KMS-11 (cell line): ENCODE measurements at regions not wholly inside any gene's neighbourhood (a gene's known extent, or its start where the extent isn't known, plus 50 kb on each side); places are given as distances from the start of the nearest gene placed in this dataset.

Experiments
- H2AFZ ChIP-seq: fragments of 200-600 bp; sonication (generic); 2 replicates; pipeline ENCODE4 v1.6.1; 2016; ENCODE audit warnings: antibody characterized with exemption, mixed run types, low read depth
- H3K27ac ChIP-seq: fragments of 200-600 bp; sonication (generic); 2 replicates; pipeline ENCODE4 v1.6.1; 2016; ENCODE audit warnings: mild to moderate bottlenecking, mixed run types
- H3K27me3 ChIP-seq: fragments of 200-600 bp; sonication (generic); 2 replicates; pipeline ENCODE4 v1.6.1; 2017; ENCODE audit warnings: mild to moderate bottlenecking, low read depth, mixed run types, moderate library complexity; ENCODE audit not compliant: insufficient read depth
- H3K36me3 ChIP-seq: fragments of 200-600 bp; sonication (generic); 2 replicates; pipeline ENCODE4 v1.6.1; 2017; ENCODE audit warnings: mild to moderate bottlenecking, mixed run types; ENCODE audit not compliant: insufficient read depth
- H3K4me1 ChIP-seq: fragments of 200-600 bp; sonication (generic); 2 replicates; pipeline ENCODE4 v1.6.1; 2016; ENCODE audit warnings: mild to moderate bottlenecking, low read depth, mixed run types; ENCODE audit not compliant: poor library complexity, severe bottlenecking
- H3K4me2 ChIP-seq: fragments of 200-600 bp; sonication (generic); 2 replicates; pipeline ENCODE4 v1.7.0; 2016; ENCODE audit warnings: mild to moderate bottlenecking, mixed run types
- H3K4me3 ChIP-seq: fragments of 200-600 bp; sonication (generic); IDR thresholded peaks from 2 replicates; pipeline ENCODE4 v1.6.1; 2017; ENCODE audit warnings: low read depth, low read length, mixed read lengths; ENCODE audit not compliant: insufficient read depth
- H3K79me2 ChIP-seq: fragments of 200-600 bp; sonication (generic); 2 replicates; pipeline ENCODE4 v1.6.1; 2016; ENCODE audit warnings: low read depth, mixed run types; ENCODE audit not compliant: insufficient read depth
- H3K9ac ChIP-seq: fragments of 200-600 bp; sonication (generic); 2 replicates; pipeline ENCODE4 v1.6.1; 2016; ENCODE audit warnings: mild to moderate bottlenecking, mixed run types
- H4K20me1 ChIP-seq: fragments of 200-600 bp; sonication (generic); 2 replicates; pipeline ENCODE4 v1.6.1; 2016; ENCODE audit warnings: mild to moderate bottlenecking, mixed run types; ENCODE audit not compliant: insufficient read depth
- CTCF ChIP-seq: fragments of 200-600 bp; sonication (generic); conservative IDR thresholded peaks from 2 replicates; pipeline ENCODE4 v1.6.1; 2017; ENCODE audit warnings: low read depth, mild to moderate bottlenecking, antibody characterized with exemption, low read length, moderate library complexity, mixed read lengths

- H3K4me2 ChIP-seq = no peak overlapping the region
- no peak for TF ChIP-seq CTCF
- H3K79me2 ChIP-seq = no peaks in the 10 kb centered on the region
- H2AFZ ChIP-seq = no peak overlapping the region
- no peak overlapping the region for H3K4me3 ChIP-seq
- no peaks in the 10 kb centered on the region for H3K4me1 ChIP-seq
- H4K20me1 ChIP-seq = no peaks in the 10 kb centered on the region
- no peaks in the 10 kb centered on the region for H3K36me3 ChIP-seq
- H3K9ac ChIP-seq = no peak overlapping the region
- no peak overlapping the region for H3K27ac ChIP-seq
- H3K27me3 ChIP-seq = no peaks in the 10 kb centered on the region
Measured at GRCh38 chr7:115493381-115493780, 537.2 kb downstream of the TFEC start.

GRCh38 chr7:115491744-115492380, 538.7 kb downstream of the TFEC start:
- TF ChIP-seq CTCF = no peak
- Histone ChIP-seq H3K4me3 (no peak overlapping the region), H3K9ac (no peak overlapping the region), H3K27me3 (no peaks in the 10 kb centered on the region), H3K79me2 (no peaks in the 10 kb centered on the region), H3K4me1 (no peaks in the 10 kb centered on the region), H4K20me1 (no peaks in the 10 kb centered on the region), H2AFZ (no peak overlapping the region), H3K4me2 (no peak overlapping the region), H3K27ac (no peak overlapping the region), H3K36me3 (no peaks in the 10 kb centered on the region)

- no peak overlapping the region for H3K9ac ChIP-seq
- TF ChIP-seq CTCF = no peak
- H3K36me3 ChIP-seq = no peaks in the 10 kb centered on the region
- no peaks in the 10 kb centered on the region for H3K27me3 ChIP-seq
- H3K4me1 ChIP-seq = no peaks in the 10 kb centered on the region
- no peaks in the 10 kb centered on the region for H4K20me1 ChIP-seq
- no peak overlapping the region for H3K4me3 ChIP-seq
- H3K4me2 ChIP-seq = no peak overlapping the region
- no peak overlapping the region for H2AFZ ChIP-seq
- H3K79me2 ChIP-seq = no peaks in the 10 kb centered on the region
- no peak overlapping the region for H3K27ac ChIP-seq
Measured at GRCh38 chr7:115479448-115479847, 551.1 kb downstream of the TFEC start.

- Histone ChIP-seq H4K20me1 (no peaks in the 10 kb centered on the region), H3K79me2 (no peaks in the 10 kb centered on the region), H3K27ac (no peak overlapping the region), H3K4me3 (no peak overlapping the region), H3K4me1 (no peaks in the 10 kb centered on the region), H3K36me3 (no peaks in the 10 kb centered on the region), H3K27me3 (no peaks in the 10 kb centered on the region), H2AFZ (no peak overlapping the region), H3K4me2 (no peak overlapping the region), H3K9ac (no peak overlapping the region)
- no peak for TF ChIP-seq CTCF
Measured at GRCh38 chr7:115478426-115478825, 552.1 kb downstream of the TFEC start.
